NCI-H2196 (cell line): ENCODE measurements at regions not wholly inside any gene's neighbourhood (a gene's known extent, or its start where the extent isn't known, plus 50 kb on each side); places are given as distances from the start of the nearest gene placed in this dataset.

Source experiments
- DNase-seq: peaks from one replicate; lab custom pipeline; 2025; ENCODE audit not compliant: unreplicated experiment; lab: John Stamatoyannopoulos, UW

- no peak for DNase-seq
Observed at GRCh38 chr4:177041356-177041755, 248.6 kb upstream of the VEGFC start.

- peak; percentile 27 for DNase-seq
Observed at GRCh38 chr4:177047070-177047850, 254.5 kb upstream of the VEGFC start.

GRCh38 chr4:177047851-177048174, 255.1 kb upstream of the VEGFC start:
- no peak for DNase-seq

GRCh38 chr4:177051473-177052060, 258.1 kb upstream of the NEIL3 start:
- no peak for DNase-seq

- no peak for DNase-seq
Observed at GRCh38 chr4:177052211-177052934, 257.3 kb upstream of the NEIL3 start.

GRCh38 chr4:177057186-177057585, 252.5 kb upstream of the NEIL3 start:
- no peak for DNase-seq

- DNase-seq, result no peak
Observed at GRCh38 chr4:177064116-177064515, 245.6 kb upstream of the NEIL3 start.

GRCh38 chr4:177064729-177065394, 244.8 kb upstream of the NEIL3 start:
- DNase-seq, result no peak

- no peak for DNase-seq
Observed at GRCh38 chr4:177066746-177067145, 242.9 kb upstream of the NEIL3 start.

- DNase-seq, result no peak
Observed at GRCh38 chr4:177070533-177071058, 239.1 kb upstream of the NEIL3 start.

- no peak for DNase-seq
Observed at GRCh38 chr4:177077095-177077971, 232.3 kb upstream of the NEIL3 start.

GRCh38 chr4:177079327-177079726, 230.3 kb upstream of the NEIL3 start:
- no peak for DNase-seq

GRCh38 chr4:177080388-177080787, 229.3 kb upstream of the NEIL3 start:
- no peak for DNase-seq

- DNase-seq, result no peak
Observed at GRCh38 chr4:177087060-177087459, 222.6 kb upstream of the NEIL3 start.

GRCh38 chr4:177087499-177087898, 222.2 kb upstream of the NEIL3 start:
- DNase-seq, result no peak

- no peak for DNase-seq
Observed at GRCh38 chr4:177091515-177091914, 218.2 kb upstream of the NEIL3 start.

GRCh38 chr4:177092807-177093206, 216.9 kb upstream of the NEIL3 start:
- no peak for DNase-seq

- DNase-seq, result no peak
Observed at GRCh38 chr4:177093964-177094363, 215.7 kb upstream of the NEIL3 start.

GRCh38 chr4:177097291-177097690, 212.4 kb upstream of the NEIL3 start:
- no peak for DNase-seq

GRCh38 chr4:177099211-177099610, 210.5 kb upstream of the NEIL3 start:
- DNase-seq, result no peak
